ENCODE measurements at regions not wholly inside any gene's neighbourhood (a gene's known extent, or its start where the extent isn't known, plus 50 kb on each side); places are given as distances from the start of the nearest gene placed in this dataset.

- DNase-seq, result no peak
Measured at GRCh38 chr1:184284900-184285299, 101.9 kb upstream of the C1orf21 start.

GRCh38 chr1:184285401-184286087 is 101.3 kb upstream of the C1orf21 start:
- DNase-seq, result no peak

- no peak for DNase-seq
Measured at GRCh38 chr1:184287001-184287400, 99.8 kb upstream of the C1orf21 start.

GRCh38 chr1:184289825-184290550 is 96.8 kb upstream of the C1orf21 start:
- no peak for DNase-seq

- no peak for DNase-seq
Measured at GRCh38 chr1:184291701-184292100, 95.1 kb upstream of the C1orf21 start.

- DNase-seq, result no peak
Measured at GRCh38 chr1:184292101-184292500, 94.7 kb upstream of the C1orf21 start.

GRCh38 chr1:184294101-184294500 is 92.7 kb upstream of the C1orf21 start:
- DNase-seq, result no peak

GRCh38 chr1:184296466-184297243 is 90.2 kb upstream of the C1orf21 start:
- no peak for DNase-seq

- DNase-seq, result no peak
Measured at GRCh38 chr1:184297244-184297750, 89.5 kb upstream of the C1orf21 start.

- no peak for DNase-seq
Measured at GRCh38 chr1:184298440-184299405, 88.1 kb upstream of the C1orf21 start.

- DNase-seq, result no peak
Measured at GRCh38 chr1:184299406-184299790, 87.4 kb upstream of the C1orf21 start.

- no peak for DNase-seq
Measured at GRCh38 chr1:184299796-184300195, 87.0 kb upstream of the C1orf21 start.

GRCh38 chr1:184300446-184300845 is 86.4 kb upstream of the C1orf21 start:
- no peak for DNase-seq

GRCh38 chr1:184301227-184301626 is 85.6 kb upstream of the C1orf21 start:
- no peak for DNase-seq

- DNase-seq, result no peak
Measured at GRCh38 chr1:184302346-184302745, 84.5 kb upstream of the C1orf21 start.

GRCh38 chr1:184310157-184310819 is 76.5 kb upstream of the C1orf21 start:
- no peak for DNase-seq

GRCh38 chr1:184311580-184311979 is 75.2 kb upstream of the C1orf21 start:
- DNase-seq, result no peak

GRCh38 chr1:184315254-184315653 is 71.6 kb upstream of the C1orf21 start:
- DNase-seq, result no peak

- DNase-seq, result no peak
Measured at GRCh38 chr1:184319879-184320278, 67.0 kb upstream of the C1orf21 start.

- no peak for DNase-seq
Measured at GRCh38 chr1:184322253-184322652, 64.6 kb upstream of the C1orf21 start.

GRCh38 chr1:184324972-184325371 is 61.9 kb upstream of the C1orf21 start:
- no peak for DNase-seq

GRCh38 chr1:184326278-184326677 is 60.6 kb upstream of the C1orf21 start:
- no peak for DNase-seq

Measured in stimulated activated naive CD4-positive, alpha-beta T cell treated with Interleukin-2 at 50 U/mL for 16 hours (primary cell).